ENCODE measurements at regions not wholly inside any gene's neighbourhood (a gene's known extent, or its start where the extent isn't known, plus 50 kb on each side); places are given as distances from the start of the nearest gene placed in this dataset.
A peak's percentile ranks its signal among the peaks of the same experiment; 100 is the strongest.
"Not testable (repeated sequence)": the region's sequence is repeated elsewhere in the genome, so short reads cannot be mapped to it uniquely, and the experiment has no call there.

DNA sequence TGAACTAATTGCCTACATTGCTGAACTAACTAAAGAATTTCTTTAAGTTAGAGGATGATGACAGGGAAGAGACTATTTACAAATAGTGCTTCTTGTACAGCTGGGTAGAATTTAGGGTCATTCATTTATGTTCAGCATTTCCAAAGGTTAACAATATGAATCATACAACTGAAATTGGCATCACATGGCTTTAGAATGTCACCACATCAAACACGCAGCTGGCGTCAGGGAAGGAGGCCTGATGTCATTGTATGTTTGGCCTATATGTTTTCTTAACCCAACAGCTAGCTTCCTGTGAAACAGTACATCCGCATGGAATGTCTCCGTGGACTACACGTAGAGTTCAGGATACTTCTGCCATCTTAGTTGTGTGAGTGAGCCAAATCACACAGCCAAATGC, 99.0 kb upstream of the TNFSF11 start:
- DNase-seq (ENCODE audit: extremely low read depth, low read depth, low spot score): no peak

DNA sequence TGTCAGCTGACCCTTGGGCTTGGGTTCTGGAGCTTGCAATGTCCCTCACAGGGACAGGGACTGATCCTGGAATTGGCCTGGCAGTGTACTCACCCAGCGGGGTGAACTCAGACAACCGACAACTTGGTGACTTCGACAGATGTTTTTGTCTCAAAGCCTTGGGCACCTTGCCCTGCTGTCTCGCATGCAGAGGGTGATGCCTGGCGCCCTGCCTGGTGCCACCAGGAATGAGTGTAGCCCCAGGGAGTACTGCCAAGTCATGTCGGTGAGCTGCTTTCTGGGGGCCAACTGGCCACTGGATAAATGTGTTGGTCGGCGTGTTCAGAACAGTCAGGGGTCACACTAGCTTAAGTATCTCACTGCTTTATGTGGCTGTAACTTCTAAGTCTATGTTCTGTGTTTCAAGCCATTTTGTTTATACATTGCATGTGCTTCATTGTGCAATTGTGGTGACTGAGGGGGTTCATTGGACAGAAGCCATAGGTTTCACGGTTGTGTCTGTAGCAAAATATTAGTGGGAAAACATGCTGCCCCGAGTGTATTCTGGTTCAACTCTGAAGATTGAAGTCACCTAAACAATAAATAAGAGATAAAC, 96.3 kb upstream of the TNFSF11 start:
- DNase-seq (ENCODE audit: extremely low read depth, low read depth, low spot score): no peak

DNA sequence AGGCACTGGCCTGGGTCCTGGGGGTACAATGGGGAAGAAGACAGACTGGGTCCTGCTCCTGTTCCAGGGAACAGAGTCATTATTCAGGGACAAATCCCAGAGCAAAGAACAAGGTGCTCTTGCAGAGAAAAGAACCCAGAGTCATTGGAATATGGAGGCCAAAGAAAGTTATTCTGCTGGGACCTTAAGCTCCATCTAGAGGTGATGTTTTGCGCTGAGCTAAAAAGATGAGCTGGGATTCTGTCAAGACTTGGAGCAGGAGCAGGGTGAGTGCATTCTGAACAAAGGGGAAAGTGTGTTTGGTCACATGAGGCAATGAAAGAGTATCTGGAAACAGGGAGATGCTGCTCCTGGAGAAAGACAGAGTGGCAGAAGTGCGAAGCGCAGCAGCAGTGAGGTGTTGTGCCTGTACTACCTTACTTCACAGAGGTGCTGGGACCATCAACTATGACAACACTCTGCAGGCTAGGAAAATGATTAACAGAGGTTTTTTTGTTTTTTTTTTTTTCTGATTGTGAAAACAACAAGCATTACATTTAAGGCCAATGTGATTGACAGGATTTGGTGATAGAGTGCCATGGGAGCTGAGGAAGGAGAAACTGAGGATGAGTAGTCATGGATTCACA, 95.3 kb upstream of the TNFSF11 start:
- no peak for DNase-seq (ENCODE audit: extremely low read depth, low read depth, low spot score)

DNA sequence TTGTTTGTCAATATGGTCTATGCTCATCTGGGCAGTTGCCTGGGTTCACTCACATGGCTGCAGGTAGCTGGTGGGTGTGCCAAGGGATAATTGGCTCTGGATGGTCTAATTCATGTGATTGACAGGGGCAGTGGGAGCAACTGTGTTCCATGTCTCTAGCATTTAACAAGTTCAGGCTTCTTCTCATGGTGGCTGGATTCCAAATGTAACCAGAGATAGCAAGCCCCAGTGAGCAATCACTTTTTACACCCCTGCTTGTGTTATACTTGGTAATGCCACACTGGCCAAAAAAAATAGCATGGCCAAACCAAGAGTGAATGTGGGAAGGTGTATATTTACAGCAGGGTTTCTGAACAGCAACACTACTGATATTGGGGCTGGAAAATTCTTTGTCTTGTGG, 89.6 kb upstream of the TNFSF11 start:
- no peak for DNase-seq (ENCODE audit: extremely low read depth, low read depth, low spot score)

DNA sequence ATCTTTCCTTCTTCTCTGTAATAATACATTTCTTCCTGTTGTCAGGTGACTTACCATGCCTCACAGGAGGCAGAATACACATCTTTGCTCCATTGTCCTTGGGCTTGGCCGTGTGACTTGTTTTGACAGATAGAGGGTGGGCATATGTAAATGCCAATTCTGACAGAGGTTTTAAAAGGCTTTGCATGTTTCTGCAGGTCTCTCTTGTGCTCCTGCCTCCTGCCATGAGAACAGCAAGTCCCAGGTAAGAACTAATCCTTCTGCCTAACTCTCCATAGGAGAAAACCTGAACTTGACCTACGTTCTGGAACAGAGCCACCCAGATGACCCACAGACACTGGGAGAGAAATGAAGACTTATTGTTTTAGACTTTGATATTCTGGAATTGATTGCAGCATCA, 88.7 kb upstream of the TNFSF11 start:
- no peak for DNase-seq (ENCODE audit: extremely low read depth, low read depth, low spot score)

DNA sequence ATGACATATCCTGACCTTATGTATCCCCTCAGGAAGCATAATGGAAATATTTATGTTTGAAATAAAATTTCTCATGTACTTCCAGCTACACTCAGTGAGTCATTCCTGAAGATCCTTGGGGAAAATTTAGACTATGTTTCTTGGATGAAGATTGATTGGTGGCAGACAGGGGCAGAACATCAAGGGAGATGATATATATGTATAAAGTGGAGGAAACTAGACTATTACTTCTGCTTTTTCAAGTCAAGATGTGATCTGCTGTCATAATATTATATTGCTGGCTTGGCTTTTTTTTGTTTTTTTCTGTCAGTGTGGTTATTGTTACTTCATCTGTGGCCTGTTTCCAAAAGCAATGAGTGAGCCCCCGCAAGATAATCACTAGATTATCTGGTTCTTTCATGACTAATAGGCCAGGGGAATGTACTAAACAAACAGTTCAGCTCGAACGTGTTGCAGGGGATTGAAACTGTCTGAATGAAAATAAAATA, 87.2 kb upstream of the TNFSF11 start:
- peak; percentile 47 for DNase-seq (ENCODE audit: extremely low read depth, low read depth, low spot score)

DNA sequence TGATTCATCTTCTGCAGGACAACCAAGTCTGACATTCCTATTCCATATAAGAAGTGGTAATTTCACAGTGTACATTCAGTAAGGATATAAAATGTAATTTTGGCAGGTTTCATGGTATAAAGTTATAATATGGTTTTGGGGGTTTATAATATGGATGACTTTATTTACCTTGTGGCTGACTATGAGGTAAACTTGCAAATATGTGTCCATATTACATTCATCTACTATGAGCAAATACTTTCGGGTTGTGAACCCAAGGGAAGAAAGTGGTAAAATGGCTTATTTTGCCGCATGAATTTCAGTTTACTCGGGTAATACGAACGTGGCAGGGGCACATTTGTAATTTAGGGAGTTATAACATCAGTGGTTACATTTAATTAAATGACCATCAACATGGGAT, 86.7 kb upstream of the TNFSF11 start:
- no peak for DNase-seq (ENCODE audit: extremely low read depth, low read depth, low spot score)

DNA sequence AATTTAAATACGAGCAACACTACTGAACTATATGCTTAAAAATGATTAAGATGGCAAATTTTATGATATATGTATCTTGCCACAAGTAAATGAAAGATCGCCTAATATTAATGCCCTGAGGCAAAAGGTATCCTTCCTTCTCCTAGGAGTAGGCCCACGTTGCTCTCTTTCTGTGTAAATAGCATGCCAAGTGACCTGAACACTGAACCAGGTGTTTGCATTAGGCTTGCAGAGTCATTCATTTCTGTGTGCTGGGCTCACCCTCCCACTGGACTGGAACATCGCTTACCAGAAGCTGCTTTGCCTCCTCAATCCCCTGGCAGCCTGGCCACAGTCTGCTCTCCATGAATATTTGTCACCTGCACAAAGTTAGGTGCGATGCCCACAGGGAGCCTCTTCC, 83.3 kb upstream of the TNFSF11 start:
- DNase-seq (ENCODE audit: extremely low read depth, low read depth, low spot score): no peak

DNA sequence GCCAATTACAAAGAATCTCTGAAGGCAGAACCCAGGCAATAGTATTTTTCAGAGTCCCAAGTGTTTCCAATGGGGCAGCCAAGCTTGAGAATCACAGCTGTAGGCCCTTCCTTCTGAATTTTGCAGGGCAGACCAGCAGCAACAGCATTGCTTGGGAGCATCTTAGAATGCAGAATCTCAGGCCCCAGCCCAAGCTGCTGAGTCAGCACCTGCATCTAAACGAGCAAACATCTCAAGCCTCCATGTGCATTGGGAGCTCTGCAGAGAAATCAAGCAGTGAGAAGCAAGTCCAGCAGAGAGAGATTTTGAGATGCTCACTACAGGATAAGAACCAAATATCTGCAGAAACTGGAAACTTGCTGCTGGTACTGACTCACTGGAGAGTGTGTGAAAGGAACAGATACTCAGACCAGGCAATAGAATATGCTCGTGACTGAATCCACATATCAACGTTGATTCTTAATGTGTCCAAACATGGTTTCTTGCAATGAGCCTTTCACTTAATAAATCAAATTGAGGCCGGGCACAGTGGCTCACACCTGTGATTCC, 81.5 kb upstream of the TNFSF11 start:
- DNase-seq (ENCODE audit: extremely low read depth, low read depth, low spot score): no peak

DNA sequence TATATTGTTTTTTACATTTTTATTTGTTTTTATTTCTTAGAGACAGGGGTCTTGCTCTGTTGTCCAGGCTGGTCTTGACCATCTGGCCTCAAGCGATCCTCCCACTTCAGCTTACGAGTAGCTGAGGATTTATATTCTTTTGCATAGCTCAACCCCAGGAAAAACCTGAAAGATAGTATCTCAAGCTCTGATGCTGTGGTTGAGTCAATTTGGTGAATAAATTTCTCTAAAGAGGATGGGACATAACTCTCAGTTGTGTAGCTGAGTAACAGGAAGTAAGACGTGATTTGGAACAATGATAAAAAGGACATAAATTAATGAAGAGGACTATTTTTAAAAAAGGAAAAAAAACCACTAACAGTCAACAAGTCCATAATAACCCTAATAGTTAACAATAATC, 79.8 kb upstream of the TNFSF11 start:
- DNase-seq (ENCODE audit: extremely low read depth, low read depth, low spot score): no peak

DNA sequence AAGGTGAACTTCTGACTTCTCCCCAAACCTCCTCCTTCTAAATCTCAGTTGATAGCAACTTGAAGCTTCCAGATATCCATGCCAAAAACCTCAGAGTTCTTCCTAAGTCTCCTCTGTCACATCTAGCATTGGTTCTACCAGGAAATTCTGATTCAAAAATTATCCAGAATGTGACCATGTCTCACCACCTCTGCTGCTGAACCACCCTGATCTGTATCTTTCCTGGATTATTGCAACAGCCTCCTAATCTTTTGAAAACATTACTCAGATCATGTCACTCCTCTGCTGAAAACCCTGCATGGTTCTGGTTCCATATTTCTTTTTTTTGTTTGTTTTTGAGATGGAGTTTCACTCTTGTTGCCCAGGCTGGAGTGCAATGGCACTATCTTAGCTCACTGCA, 78.7 kb upstream of the TNFSF11 start:
- no peak for DNase-seq (ENCODE audit: extremely low read depth, low read depth, low spot score)

DNA sequence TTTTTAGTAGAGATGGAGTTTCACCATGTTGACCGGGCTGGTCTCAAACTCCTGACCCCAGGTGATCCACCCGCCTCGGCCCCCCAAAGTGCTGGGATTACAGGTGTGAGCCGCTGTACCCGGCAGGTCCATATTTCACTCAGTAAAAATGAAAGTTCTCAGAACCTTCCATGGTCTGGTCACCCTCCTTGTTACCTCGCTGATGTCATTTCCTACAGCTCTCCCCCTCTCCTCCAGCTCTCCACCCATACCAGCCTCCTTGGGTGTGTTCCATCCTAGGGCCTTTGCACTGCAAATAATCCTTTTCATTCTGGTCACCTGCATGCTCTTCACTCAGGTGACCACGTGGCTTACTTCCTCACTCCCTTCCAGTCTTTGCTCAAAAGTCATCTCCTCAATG, 78.2 kb upstream of the TNFSF11 start:
- DNase-seq (ENCODE audit: extremely low read depth, low read depth, low spot score): no peak

DNA sequence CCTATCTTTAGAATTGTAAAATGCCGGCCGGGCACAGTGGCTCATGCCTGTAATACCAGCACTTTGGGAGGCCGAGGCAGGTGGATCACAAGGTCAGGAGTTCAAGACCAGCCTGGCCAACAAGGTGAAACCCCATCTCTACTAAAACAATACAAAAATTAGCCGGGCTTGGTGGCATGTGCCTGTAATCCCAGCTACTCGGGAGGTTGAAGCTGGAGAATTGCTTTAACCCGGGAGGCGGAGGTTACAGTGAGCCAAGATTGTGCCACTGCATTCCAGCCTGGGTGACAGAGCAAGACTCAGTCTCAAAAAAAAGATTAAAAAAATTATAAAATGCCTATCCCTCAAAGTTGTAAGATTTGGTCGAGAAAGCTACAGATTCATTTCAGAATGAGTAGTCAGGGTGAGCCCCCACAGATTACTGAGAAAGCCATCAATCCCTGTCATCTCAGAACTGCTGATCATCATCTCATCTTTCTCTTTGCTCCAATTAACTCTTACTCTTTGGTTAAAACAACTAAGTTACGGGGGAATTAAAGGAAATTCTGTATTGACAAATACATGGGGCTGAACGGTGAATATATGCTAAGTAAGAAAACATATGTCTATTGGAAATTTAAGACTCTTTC, 76.9 kb upstream of the TNFSF11 start:
- not testable (repeated sequence) for DNase-seq (ENCODE audit: extremely low read depth, low read depth, low spot score)

DNA sequence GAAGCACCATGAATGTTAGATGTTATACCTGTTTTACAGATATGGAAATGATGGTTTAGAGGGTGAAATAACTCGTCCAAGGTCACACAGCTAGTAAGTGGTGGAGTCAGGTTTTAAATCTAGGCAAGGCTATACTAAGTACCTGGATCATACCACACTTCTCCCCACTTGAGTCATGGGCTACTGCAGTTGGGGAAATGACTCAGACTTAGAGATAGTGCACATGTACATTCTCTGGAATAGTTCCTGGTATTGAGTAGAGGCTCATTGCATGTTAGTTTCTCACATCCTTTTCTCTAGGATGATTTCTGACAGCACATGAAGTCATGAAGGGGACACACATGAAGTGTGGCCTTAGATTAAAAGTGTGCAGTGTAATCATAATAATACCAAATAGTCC, 76.2 kb upstream of the TNFSF11 start:
- no peak for DNase-seq (ENCODE audit: extremely low read depth, low read depth, low spot score)

DNA sequence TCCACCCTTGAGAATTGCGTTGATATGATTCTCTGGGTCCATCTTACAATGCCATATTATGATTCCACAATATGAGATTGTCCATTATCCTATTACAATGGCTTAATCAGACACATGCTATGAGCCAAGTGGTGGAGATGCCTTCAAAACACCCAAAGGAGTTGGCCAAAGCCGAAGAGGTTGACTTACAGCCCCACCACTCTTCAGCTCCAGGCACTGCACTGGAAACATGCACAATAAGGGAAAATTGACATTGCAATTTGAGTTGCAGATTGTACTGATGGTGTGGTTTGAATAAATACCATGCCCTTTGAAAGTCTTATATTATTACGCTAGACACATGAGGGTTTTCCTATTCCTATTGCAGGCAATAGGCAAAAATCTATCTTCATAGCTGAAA, 75.4 kb upstream of the TNFSF11 start:
- DNase-seq (ENCODE audit: extremely low read depth, low read depth, low spot score): no peak

Measured in glomerular endothelial cell (primary cell).